GM21381 (cell line): ENCODE measurements at regions not wholly inside any gene's neighbourhood (a gene's known extent, or its start where the extent isn't known, plus 50 kb on each side); places are given as distances from the start of the nearest gene placed in this dataset.

Experiments used
- ATAC-seq: cut with Tn5 transposase; IDR thresholded peaks from one replicate; pipeline ENCODE4 v1.9.1; 2021; ENCODE audit warnings: mild to moderate bottlenecking, moderate library complexity; ENCODE audit not compliant: unreplicated experiment

DNA sequence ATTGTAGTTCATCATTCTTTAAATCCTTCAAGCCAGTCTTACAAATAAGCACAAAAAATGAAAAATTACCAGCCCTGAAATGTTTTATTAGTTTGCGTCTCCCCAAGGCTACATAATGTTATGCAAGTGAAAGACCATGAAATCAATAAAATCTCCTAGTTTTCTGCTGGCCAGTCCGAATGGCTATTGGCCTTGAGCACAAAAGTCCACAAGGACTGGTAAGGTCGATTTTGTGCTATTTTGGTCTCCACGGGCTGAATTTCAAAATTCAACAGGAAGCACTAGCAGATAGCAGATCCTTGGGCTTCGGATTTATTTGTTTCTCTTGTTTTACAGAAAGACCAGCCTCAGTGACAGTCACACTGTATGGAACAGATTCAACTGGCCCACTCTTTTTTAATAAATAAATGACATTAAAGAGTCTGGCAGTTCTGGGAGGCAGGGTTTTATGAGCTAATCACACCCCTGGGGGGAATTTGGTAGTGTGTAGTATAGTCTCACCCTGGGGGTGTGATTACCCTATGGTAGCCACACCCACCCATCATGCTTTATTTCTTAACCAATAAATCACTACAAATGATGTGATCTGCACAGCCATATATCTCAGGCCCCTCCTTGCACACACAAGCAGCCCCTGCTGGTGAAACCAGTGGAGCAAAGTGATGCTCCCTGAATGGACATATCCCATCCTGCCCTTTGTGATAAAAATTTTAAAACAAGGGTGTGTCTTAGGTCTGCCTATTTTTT lies 51.1 kb upstream of the TMEM33 start:
- no peak for ATAC-seq

DNA sequence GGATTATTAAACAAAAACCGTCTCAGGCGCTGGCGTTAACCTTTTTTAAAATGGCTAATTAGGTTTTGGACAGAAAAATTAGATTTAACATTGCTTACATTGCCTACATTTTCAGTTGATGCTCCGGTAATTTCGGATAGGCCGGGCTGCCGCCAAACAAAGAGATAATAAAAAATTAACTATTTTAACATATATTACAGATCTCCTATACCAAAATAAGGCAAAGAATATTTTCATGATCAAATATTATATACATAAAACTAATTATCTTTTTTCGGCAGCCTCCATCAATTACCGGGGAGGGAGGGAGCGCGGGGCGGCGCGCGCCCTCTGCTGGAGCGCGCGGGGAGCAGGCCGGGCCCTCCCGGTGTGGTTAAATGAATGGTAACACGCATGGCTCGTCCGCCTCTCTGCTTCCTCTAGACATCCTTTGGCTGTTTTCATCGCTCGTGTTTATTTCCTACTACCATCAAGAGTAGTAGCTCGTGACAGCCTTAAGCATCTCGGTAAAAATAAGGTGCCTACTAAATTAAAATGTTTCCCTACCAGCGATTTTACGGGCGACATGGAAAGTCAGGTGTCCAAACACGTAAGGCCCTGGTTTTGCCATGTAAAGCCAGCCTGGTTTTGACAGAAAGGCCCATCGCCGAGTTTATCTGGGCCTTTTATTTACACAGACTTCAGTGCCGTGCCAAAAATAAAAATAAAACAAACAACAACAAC lies 52.4 kb upstream of the TMEM33 start:
- ATAC-seq = peak; percentile 81

DNA sequence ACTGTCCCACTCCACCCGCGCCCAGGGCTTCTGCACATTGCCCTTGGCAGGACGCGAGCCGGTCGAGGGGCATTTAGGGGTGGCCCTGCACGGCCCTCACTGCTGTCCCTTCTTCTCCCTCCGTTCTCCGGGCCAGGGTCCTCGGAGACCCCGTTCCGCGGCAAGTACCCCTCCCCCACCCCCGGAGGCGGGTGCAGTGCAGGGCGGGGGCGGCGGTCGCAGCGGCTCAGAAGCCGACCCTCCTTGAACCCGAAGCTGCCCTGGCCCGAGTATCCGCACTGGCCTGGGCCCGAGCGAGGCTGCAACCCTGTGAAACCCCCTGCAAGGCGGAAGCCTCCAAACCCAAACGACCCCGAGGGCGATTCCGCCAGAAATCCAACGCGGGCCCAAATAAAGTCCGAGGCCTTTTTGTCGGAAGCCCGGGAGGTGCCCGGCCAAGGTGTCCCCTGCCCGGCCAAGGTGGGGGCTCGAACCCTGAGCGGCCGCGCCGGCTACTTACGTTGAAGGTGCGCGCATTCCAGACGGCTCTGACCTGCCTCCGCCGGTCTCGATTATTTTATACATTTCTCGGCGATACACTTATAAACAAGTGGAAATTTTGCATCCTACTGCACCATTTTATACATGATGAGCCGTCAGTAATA lies 53.1 kb upstream of the TMEM33 start:
- ATAC-seq = no peak

DNA sequence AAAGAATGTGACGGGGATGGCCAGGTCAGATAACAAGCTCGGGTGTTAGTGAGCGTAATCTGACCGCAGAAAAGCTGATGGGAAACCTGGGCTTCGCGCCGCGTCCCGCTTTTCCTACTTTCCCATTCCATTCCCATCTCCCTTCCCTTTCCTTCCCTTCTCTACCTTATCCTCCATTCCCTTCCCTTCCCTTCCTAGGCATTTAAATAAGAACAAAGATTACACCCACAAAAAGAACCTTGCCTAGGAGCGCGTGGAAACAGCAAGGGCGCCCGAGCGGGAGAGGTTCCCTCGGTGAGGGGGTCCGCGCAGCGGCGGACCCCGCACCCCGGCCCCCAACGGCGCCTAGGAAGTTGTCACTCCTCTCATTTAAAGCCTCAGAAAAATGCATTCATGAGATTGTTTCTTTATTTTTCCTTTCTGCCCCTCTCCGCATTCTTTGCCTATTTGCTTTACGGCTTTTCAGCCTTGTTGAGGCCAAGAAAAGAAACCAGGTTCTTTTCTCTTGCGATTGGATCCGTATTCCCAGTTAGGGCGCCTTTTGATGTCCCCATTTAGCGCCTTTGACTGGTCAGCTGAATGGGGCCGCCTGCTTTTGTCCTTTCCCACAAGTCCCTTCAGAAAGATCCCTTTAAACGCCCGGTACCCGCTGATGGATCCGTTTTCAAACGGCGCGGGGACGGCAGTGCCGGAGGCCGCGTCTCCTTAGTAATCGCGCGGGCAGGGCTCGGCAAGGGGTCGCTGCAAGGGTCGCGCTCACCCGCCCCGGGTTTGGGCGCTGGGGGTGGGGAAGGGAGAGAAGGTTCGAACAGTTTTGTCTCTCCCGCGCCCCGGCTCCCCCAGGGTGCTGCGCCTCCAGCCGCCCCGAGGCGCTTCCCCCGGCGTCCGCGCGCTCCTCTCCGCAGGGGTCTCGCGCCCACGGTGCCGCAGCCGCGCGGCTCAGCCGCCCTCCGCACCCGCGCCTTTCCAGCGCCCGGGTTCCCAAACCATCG lies 54.1 kb upstream of the TMEM33 start:
- ATAC-seq = no peak

DNA sequence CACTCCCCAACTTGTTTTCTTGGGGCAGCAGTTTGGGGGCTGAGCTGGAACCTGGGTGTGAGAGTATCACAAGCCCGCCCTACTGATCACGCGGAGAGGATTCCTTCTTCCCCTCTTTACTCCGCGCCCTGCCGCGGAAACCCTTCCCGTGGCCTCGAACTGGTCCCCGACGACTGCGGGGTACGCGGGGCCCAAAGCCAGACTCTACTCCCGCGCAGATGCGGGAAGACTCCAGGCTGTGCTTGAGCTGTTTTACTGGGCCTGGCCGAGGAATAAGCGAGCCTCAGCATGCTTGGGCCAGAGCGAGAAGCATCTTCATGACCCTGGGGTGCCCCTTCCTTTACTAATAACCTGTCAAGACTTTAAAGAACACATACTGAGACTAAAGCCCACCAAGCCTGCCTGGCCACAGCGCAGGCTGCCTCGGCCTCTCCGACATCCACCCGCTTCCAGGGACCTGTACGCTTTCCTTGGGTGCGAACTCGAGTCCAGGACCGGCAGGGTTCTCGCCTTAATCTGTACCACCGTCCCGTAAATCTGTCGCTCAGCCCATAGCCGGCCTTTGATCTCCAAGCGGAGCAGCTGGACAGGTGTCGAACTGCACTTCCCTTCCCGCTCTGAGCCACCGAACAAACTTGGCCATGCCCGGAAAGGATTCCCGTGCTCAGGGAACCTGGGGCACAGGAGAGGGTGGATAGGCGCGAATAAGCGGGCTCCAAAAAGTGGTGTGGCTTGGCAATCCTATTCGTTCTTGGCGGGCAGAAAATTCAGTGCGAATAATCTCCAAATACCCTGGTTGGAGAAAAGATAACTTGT lies 55.0 kb upstream of the TMEM33 start:
- ATAC-seq = no peak

DNA sequence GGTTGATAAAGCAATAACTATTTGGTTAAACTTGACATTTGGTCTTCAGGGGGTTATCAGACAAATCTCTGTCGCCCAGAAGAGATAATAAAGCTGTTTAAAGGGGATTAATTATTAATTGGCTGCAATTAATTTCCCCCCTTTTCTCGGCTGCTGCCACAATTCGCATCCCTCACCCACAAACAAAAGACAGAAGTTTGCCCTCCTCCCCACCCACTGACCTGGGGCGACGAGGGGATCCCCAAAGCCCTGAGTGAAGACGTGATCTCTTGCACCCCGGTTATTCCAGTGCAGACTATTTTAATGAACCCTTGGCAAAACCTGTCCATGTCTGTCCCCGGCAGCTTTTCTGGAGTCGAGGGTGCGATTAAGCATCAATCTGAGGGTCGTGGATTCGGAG lies 55.7 kb upstream of the TMEM33 start:
- no peak for ATAC-seq

DNA sequence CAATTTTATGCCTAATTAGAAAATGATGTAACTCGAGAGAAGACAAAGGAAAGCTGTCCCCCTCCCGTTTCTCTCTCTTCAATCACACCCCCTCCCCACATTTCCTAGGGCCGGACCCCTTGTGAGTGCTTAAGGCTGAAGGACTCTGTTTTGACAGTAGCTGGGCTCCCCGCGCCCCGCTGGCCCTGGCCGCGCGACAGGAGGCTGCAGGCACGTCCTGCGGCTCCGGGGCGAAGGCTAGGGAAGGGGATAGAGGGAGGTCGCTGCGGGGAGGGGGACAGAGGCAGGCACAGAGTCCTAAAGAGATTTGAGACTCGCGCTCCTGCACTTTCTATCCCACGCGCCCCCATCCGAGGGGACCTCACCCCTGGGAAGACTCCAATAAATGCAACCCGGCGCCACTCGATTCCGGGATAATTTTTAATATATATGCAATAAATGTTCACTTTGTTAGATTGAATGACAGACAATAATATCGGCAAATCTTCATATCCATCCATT lies 56.2 kb upstream of the TMEM33 start:
- no peak for ATAC-seq

DNA sequence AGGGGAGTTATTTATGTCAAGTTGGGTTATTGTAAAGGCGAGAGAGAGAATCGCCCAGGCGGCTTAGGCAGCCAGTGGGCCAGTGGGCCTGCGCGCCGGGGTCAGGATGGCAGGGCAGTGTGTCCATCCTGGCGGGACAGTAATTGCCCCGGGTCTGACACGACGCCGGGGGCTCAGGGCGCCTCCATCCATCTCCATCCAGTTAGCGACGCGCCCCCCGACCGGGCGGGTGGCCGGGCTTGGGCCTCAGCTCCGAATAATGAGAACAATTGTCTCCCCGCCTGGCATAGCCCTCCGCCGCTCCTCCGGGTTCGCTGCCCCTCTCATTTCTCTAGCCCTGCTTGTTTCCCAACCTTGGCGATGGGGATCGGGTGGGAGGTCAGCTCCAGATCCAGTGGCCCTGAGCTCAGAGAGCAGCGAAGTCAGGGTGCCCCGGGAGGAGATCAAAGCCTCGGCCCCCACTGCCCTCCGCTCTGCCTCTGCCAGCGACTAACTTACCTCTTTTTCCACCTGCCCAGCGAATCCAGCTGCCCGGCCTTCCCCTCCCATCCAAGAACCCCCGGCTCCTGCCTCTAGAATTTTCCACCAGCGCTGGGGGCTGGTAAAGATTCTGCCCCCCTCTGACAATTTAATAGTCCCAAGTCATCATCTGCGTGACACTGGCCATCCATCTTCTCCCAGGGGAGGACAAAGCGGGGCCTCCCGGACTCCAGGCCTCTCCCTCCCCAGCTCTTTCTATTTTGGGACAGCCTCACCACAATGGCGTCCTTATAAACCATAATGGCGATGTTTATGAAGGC lies 56.9 kb upstream of the TMEM33 start:
- no peak for ATAC-seq

DNA sequence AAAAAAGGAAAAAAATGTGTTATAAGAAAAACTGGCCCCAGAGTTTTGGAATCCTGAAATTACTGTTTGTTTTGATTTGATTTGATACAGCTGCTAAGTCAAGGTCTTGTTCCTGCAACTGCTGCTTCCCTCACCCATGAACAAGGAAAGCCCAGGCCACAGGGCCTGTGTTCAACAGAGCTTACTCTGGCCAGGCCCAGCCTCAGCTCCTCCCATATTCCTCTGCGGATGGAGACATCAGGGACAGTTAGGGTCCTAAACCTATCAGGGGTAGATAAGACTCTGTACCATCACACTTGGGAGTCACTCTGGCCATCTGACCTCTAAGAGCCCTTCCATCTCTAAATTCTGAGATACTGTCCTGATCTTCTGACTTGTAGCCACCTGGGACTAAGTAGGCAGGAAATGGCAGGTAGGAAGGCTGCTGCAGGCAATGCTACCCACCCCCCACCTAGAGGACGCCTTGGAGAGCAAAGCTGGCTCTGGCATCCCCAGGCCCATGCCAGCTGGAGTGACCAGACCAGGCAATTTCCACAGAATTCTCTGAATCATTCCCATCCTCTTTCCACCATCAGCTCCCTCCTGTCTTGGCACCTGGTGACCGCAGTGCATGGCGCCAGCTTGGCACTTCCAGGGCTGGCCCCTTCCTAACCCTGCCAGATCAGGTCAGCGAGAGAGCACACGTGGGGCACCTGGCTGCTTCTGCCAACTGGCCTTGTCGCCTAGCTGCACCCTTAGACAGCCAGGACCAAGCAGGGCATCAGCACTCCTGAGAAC lies 58.0 kb upstream of the TMEM33 start:
- no peak for ATAC-seq

DNA sequence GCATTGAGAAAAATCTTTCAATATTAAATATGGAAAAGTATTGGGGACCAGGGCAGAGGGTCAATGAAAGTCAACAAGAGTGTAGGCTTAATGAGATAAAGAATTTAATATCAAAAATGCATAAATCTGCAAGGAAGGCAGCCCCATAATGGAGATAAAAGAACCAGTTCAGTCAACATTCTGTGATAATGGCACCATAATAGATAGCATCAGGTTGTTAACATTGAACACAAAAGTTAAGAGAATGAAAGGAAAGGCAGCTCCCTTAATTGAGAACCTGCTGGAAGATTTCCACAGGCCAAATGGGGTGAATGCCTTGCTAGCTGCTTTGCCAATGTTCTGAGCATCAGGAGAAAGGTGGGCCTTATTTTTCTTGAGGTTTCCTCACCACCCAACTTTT lies 60.4 kb upstream of the TMEM33 start:
- ATAC-seq = no peak

DNA sequence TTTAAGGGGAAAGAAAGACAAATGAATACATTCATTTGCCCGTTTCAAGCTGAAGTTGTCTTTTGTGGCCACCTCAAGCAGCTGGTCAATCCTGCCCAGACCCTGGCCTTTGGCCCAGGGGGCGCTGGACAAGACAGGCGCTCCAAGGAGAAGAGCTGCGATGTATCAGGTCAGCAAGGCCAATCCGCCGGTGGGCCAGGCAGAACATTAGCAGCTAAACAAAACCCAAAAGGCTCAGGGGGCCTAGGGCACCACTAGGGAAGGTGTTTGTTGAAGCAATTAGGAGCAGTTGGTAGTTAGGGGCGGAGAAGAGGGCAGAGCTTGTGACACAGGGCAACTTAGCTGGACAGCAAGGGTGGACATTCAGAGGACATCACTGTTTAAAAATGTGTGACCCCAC lies 60.8 kb upstream of the TMEM33 start:
- ATAC-seq = no peak

DNA sequence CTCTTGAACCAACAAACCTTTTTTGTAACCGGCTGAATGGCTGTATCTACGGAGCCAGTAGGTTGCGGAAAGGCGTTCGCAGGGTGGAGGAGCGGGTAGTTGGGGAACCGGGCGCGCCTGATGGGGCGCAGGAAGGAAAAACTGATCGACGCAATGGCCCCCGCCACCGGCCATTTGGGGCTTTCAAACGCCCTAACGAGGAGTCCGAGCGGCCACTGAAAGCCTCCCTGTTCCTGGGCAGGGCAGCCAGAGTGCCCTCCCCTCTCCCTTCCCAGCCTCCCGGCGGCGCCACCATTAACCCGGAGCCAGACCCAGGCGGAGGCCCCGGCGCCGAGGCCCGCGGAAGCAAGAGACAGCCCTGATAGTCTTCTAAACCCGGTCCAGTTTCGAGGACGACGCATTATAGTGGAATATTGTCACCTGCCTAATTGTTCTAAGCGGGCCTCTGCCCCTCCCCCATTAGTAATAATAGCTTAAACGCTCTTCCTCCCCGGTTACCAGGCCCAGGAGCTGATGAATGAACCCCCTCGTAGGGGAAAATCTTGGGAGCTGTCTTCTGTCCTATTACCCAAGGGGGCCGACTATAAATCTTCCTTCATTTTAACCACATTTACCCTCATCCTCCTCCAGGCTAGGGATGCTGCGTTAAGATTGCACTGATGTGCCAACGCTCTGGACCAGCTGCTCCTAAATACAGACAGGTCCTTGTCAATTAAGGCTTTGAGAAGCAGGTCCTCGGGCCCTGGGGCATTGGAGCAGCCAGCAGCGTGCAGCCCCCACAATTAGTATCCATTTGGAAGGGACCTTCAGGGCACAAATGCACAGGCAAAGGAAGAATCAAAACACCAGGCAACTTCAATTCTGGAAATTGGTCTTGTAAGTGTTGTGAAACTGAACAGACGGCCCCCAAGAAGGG lies 61.6 kb upstream of the TMEM33 start:
- no peak for ATAC-seq

DNA sequence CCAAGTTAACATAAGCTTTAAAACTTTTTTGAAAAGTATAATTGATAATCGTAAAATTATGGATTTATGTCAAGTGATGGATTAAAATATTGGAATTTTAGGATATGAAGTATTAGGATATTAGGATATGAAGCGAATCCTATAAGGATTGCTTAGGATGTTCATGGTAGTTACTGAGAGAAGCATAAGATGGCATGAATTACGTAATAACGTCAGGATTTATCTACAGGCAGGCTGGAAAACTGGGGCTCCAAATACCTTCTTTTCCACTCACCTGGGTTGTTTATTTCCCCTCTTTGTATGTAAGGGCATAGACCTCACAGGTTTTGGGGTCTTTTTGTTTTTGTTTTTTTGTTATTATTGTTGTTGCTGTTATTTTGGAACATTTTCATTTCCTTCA lies 65.2 kb upstream of the TMEM33 start:
- ATAC-seq = no peak

DNA sequence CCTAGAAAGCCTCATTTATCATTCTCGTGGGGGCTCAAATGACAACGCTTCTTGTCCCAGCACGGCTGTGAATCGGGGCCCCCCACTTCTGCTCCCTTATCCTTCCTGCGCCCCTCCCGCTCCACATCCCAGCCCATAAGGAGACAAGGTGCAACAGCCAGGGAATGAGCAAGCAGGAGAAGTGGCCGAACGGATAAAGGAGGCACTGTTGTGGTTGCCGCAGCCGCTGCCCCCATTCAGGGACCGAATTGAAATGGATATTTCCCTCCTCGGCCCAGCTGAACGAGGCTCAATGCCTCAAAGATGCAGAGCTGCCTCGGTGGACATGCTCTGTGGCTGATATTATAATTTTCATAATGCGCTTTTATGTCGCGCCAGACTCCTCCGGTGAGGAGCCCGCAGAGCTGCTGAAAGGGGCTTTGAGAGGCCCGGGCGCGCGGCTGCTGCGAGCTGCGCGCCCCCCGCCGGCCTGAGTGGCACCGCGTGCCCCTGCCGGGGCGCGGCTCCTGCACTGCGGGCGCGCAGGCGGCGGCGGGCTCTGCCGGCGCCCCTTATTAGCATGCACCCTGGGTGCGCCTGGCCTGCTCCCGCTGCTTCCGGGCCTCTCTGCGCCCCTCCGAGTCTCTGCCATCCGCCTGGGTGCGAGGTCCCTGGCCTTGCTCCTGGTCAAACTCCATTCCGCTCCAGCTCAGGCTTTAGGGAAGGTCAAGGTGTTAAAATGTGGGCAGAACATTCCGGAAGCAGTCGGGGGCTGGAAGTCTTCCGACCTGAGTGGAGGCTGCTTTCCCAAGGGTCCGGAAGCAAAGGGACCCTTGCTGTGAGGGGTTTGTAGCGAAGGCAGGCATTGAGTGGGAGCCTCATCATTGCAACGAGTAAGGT lies 68.2 kb upstream of the TMEM33 start:
- ATAC-seq = no peak

DNA sequence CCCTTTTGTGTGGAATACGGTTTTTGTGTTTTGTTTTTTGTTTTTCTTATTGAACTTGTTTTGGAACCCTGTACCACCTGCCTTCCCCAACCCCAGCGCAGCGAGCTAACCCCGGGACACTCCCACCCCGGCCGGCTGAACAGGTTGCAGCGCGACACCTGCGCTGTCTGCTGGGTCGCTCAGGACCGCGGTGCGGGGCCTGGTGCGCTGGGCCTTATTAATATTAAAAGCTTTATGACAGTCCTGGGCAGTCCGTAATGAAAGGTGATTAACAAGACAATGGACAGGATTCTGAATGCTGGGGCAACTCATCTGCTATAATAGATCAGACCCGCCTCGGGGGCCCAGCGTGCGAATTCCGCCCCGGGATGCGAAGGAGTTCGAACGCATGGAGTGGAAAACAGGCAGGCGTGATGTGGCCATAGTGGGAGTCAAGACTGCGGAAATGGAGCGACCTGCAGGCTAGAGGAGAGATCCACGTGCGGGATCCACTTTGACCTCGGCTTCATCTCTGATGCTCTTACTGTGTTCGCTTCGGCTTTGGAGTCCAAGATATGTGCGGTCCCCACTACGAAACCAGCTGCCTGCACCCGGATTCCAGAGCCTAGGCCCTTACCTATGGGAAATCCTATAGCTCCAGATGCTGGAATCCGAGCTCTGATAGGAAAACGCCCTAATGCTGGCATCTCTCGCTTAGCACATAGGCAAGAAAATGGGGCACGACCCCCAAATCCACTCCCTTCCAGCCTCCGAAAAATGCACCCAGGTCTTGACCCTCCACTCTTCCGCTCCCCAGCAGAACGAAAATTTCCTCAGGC lies 69.0 kb upstream of the TMEM33 start:
- ATAC-seq = no peak
